ENCODE measurements at regions not wholly inside any gene's neighbourhood (a gene's known extent, or its start where the extent isn't known, plus 50 kb on each side); places are given as distances from the start of the nearest gene placed in this dataset.
A peak's percentile ranks its signal among the peaks of the same experiment; 100 is the strongest.

- TF ChIP-seq CTCF (IDR thresholded peaks at IDR 0.05 in 2 of 3, conservative IDR thresholded peaks at IDR 0.05 in 1 of 3; ENCODE audit: control insufficient read depth in 2 of 3, extremely low read depth in 1 of 3, insufficient read depth in 1 of 3, low read depth in 3 of 3, low read length in 3 of 3) (no peak), DPF2 (IDR thresholded peaks at IDR 0.05) (no peak), EGR1 (IDR thresholded peaks at IDR 0.05; ENCODE audit: borderline replicate concordance in 1 of 2, low read depth in 2 of 2, low read length in 2 of 2) (no peak)
Measured at GRCh38 chr6:95837890-95838289, 177.9 kb upstream of the FUT9 start (continued).

- RAD21 ChIA-PET (ENCODE audit: unreplicated experiment), result no interaction called here
- ATAC-seq (peak; percentile 46), FAIRE-seq (no peak), DNase-seq (ENCODE audit: low read depth, low spot score) (no peak)
- Histone ChIP-seq H3K4me1 (ENCODE audit: control insufficient read depth, insufficient read depth, low read length) (no peaks in the 10 kb centered on the region), H3K27ac (ENCODE audit: control insufficient read depth, insufficient read depth) (no peak overlapping the region), H2AFZ (ENCODE audit: control insufficient read depth, low read depth, low read length) (no peak overlapping the region), H3K36me3 (ENCODE audit: control insufficient read depth in 2 of 2, insufficient read depth in 2 of 2, low read length in 1 of 2) (no peaks in the 10 kb centered on the region), H3K4me3 (no peak overlapping the region), H3K4me2 (ENCODE audit: control insufficient read depth, insufficient read depth) (no peak overlapping the region), H4K20me1 (ENCODE audit: control insufficient read depth, insufficient read depth) (no peaks in the 10 kb centered on the region), H3K9me3 (replicated peaks; ENCODE audit: control insufficient read depth, insufficient read depth, low read length) (no peaks in the 10 kb centered on the region), H3K79me2 (ENCODE audit: control insufficient read depth, insufficient read depth, low read length) (no peaks in the 10 kb centered on the region), H3K9ac (ENCODE audit: control insufficient read depth, insufficient read depth, low read length) (no peak overlapping the region), H3K27me3 (replicated peaks in 1 of 2; ENCODE audit: control insufficient read depth in 2 of 2, insufficient read depth in 2 of 2, low read length in 1 of 2) (no peaks in the 10 kb centered on the region)
- BruUV-seq (replicated peaks), result no TSS peak
- in situ Hi-C loops (cut with MboI), result no loop called here
- CTCF ChIA-PET, result interaction anchor here (0.8 to 1.0 kb wide), 2 partner anchors 19 to 37 kb away, joined by 3 read pairs; no protein-coding TSS in a partner anchor
- peak; percentile 3 to 24 (median 9); a peak in 1 of 6 replicates for TF ChIP-seq CTCF (IDR thresholded peaks at IDR 0.05 in 2 of 3, conservative IDR thresholded peaks at IDR 0.05 in 1 of 3; ENCODE audit: control insufficient read depth in 2 of 3, extremely low read depth in 1 of 3, insufficient read depth in 1 of 3, low read depth in 3 of 3, low read length in 3 of 3)
- TF ChIP-seq RAD21 (IDR thresholded peaks at IDR 0.05; ENCODE audit: insufficient read depth, low read depth, low read length), result peak; percentile 45
- no peak for TF ChIP-seq CHD4 (IDR thresholded peaks at IDR 0.05)
- intact Hi-C loops (cut with micrococcal nuclease; ENCODE audit: unreplicated experiment), result no loop called here
- POLR2A ChIA-PET, result no interaction called here
- SMC1A ChIA-PET (ENCODE audit: uncharacterized antibody, unreplicated experiment), result interaction anchor here (0.6 to 1.6 kb wide), 4 partner anchors 20 to 71 kb away, joined by 3 to 4 read pairs (median 3); no protein-coding TSS in a partner anchor
Measured at GRCh38 chr6:95841560-95841959, 174.2 kb upstream of the FUT9 start.

Data from GM12878 (cell line).